IMR-90 (cell line): ENCODE measurements at regions not wholly inside any gene's neighbourhood (a gene's known extent, or its start where the extent isn't known, plus 50 kb on each side); places are given as distances from the start of the nearest gene placed in this dataset.

ENCODE experiments used
- ATAC-seq: fragments of 200-7000 bp; cut with Tn5 transposase; 2 replicates; pipeline ENCODE4 v1.9.1; 2020; ENCODE audit warnings: low read depth, mild to moderate bottlenecking, moderate library complexity
- BruUV-seq: library from RNA; stranded (reverse); fragments of 400-500 nt; replicated peaks from 2 replicates; lab custom pipeline; 2021; lab: Mats Ljungman, UMichigan
- CTCF ChIA-PET: fragments of 300-600 bp; formaldehyde crosslinking; extraction: SDS; loops from one replicate; lab custom pipeline; 2021; ENCODE audit warnings: antibody characterized with exemption; lab: Yijun Ruan, JAX
- POLR2A ChIA-PET: fragments of 300-600 bp; sonication (Branson Sonifier 250); formaldehyde crosslinking; loops from one replicate; lab custom pipeline; 2022; ENCODE audit warnings: antibody characterized with exemption; ENCODE audit not compliant: unreplicated experiment; lab: Charles Lee
- DNase-seq: peaks from one replicate; pipeline ENCODE4 v3.0.0; 2013
- H2AFZ ChIP-seq: replicated peaks from 2 replicates; pipeline ENCODE3; 2013; ENCODE audit warnings: low read length, mild to moderate bottlenecking; ENCODE audit not compliant: poor library complexity
- H2AK5ac ChIP-seq: 2 replicates; pipeline ENCODE4 v1.6.1; 2013; ENCODE audit warnings: low read depth, low read length, inconsistent platforms
- H2AK9ac ChIP-seq: replicated peaks from 2 replicates; pipeline ENCODE3; 2013; ENCODE audit warnings: mild to moderate bottlenecking, low read depth, low read length, moderate library complexity; ENCODE audit not compliant: poor library complexity
- H2BK120ac ChIP-seq: 2 replicates; pipeline ENCODE4 v1.6.1; 2013; ENCODE audit warnings: low read depth, low read length, inconsistent platforms
- H2BK15ac ChIP-seq: 3 replicates; pipeline ENCODE4 v1.6.1; 2013; ENCODE audit warnings: low read depth, low read length, inconsistent platforms
- H2BK20ac ChIP-seq: 2 replicates; pipeline ENCODE4 v1.6.1; 2013; ENCODE audit warnings: low read depth, mild to moderate bottlenecking, inconsistent platforms, low read length, moderate library complexity
- H2BK5ac ChIP-seq: 2 replicates; pipeline ENCODE4 v1.6.1; 2013; ENCODE audit warnings: mild to moderate bottlenecking, low read depth, low read length, inconsistent platforms; ENCODE audit not compliant: poor library complexity, severe bottlenecking
- H3K14ac ChIP-seq: replicated peaks from 2 replicates; pipeline ENCODE4 v1.6.1; 2013; ENCODE audit warnings: low read depth, low read length, inconsistent platforms
- H3K18ac ChIP-seq: 2 replicates; pipeline ENCODE4 v1.6.1; 2013; ENCODE audit warnings: low read depth, low read length, control low read depth
- H3K23ac ChIP-seq: 2 replicates; pipeline ENCODE4 v1.6.1; 2013; ENCODE audit warnings: low read depth, low read length, inconsistent platforms
- H3K27ac ChIP-seq: 2 replicates; pipeline ENCODE4 v1.5.1; 2013; ENCODE audit warnings: mild to moderate bottlenecking, control low read depth, low read length; ENCODE audit not compliant: insufficient read depth
- H3K27me3 ChIP-seq: 2 replicates; pipeline ENCODE4 v1.6.1; 2013; ENCODE audit warnings: low read length; ENCODE audit not compliant: control insufficient read depth, insufficient read depth
- H3K36me3 ChIP-seq: 2 replicates; pipeline ENCODE4 v1.6.1; 2013; ENCODE audit warnings: low read length, mixed read lengths; ENCODE audit not compliant: control insufficient read depth, insufficient read depth
- H3K4ac ChIP-seq: 2 replicates; pipeline ENCODE4 v1.6.1; 2013; ENCODE audit warnings: low read depth, low read length, inconsistent platforms
- H3K4me1 ChIP-seq: 2 replicates; pipeline ENCODE4 v1.6.1; 2013; ENCODE audit warnings: low read length, mixed read lengths; ENCODE audit not compliant: control insufficient read depth, insufficient read depth
- H3K4me2 ChIP-seq: 2 replicates; pipeline ENCODE4 v1.6.1; 2013; ENCODE audit warnings: low read depth, mild to moderate bottlenecking, control low read depth, low read length, moderate library complexity
- H3K4me3 ChIP-seq: 2 replicates; pipeline ENCODE4 v1.5.1; 2013; ENCODE audit warnings: low read depth, mild to moderate bottlenecking, control low read depth, low read length, moderate library complexity; ENCODE audit not compliant: insufficient read depth
- H3K56ac ChIP-seq: 2 replicates; pipeline ENCODE4 v1.6.1; 2013; ENCODE audit warnings: low read length, inconsistent platforms; ENCODE audit not compliant: insufficient read depth; ENCODE audit errors: extremely low read depth
- H3K79me1 ChIP-seq, 2 experiments: 2 replicates each; pipeline ENCODE4 v1.6.1; 2013; ENCODE audit warnings: low read length in 2 of 2, inconsistent platforms in 1 of 2, low read depth in 1 of 2
- H3K9ac ChIP-seq: 2 replicates; pipeline ENCODE4 v1.6.1; 2013; ENCODE audit warnings: low read depth, low read length, control low read depth
- H3K9me1 ChIP-seq: 2 replicates; pipeline ENCODE4 v1.6.1; 2013; ENCODE audit warnings: low read length, inconsistent platforms; ENCODE audit not compliant: insufficient read depth
- H3K9me3 ChIP-seq: 2 replicates; pipeline ENCODE4 v1.6.1; 2013; ENCODE audit warnings: low read length; ENCODE audit not compliant: control insufficient read depth, insufficient read depth
- H4K20me1 ChIP-seq: 2 replicates; pipeline ENCODE4 v1.6.1; 2013; ENCODE audit warnings: low read length, inconsistent platforms; ENCODE audit not compliant: insufficient read depth
- H4K5ac ChIP-seq: 2 replicates; pipeline ENCODE4 v1.6.1; 2013; ENCODE audit warnings: mild to moderate bottlenecking, low read depth, low read length, control low read depth
- H4K8ac ChIP-seq, 2 experiments: 2 replicates each; pipeline ENCODE4 v1.6.1; 2013; ENCODE audit warnings: low read depth in 2 of 2, low read length in 2 of 2, control low read depth in 1 of 2, inconsistent platforms in 1 of 2
- H4K91ac ChIP-seq: 2 replicates; pipeline ENCODE4 v1.6.1; 2013; ENCODE audit warnings: low read depth, low read length, inconsistent platforms; ENCODE audit not compliant: insufficient read depth
- BHLHE40 ChIP-seq: fragments of 150-350 bp; IDR thresholded peaks from 2 replicates; pipeline ENCODE4 v1.6.1; 2016; ENCODE audit warnings: mild to moderate bottlenecking, low read depth, low read length
- CEBPB ChIP-seq: IDR thresholded peaks from 2 replicates; pipeline ENCODE4 v1.6.1; 2012; ENCODE audit warnings: low read depth, low read length, improper control_type of control experiment
- ELK1 ChIP-seq: fragments of 150-350 bp; IDR thresholded peaks from 2 replicates; pipeline ENCODE4 v1.6.1; 2016; ENCODE audit warnings: low read depth, mild to moderate bottlenecking, low read length, moderate library complexity, borderline replicate concordance
- MAFK ChIP-seq: IDR thresholded peaks from 2 replicates; pipeline ENCODE4 v1.6.1; 2012; ENCODE audit warnings: low read depth, low read length, improper control_type of control experiment
- MXI1 ChIP-seq: IDR thresholded peaks from 2 replicates; pipeline ENCODE4 v1.6.1; 2012; ENCODE audit warnings: low read depth, mild to moderate bottlenecking, low read length, moderate library complexity, borderline replicate concordance
- NFE2L2 ChIP-seq: fragments of 150-350 bp; IDR thresholded peaks from 2 replicates; pipeline ENCODE4 v1.6.1; 2016; ENCODE audit warnings: low read depth, mild to moderate bottlenecking, low read length
- POLR2A ChIP-seq: IDR thresholded peaks from 2 replicates; pipeline ENCODE4 v1.6.1; 2012; ENCODE audit warnings: mild to moderate bottlenecking, low read depth, low read length
- RAD21 ChIP-seq: IDR thresholded peaks from 2 replicates; pipeline ENCODE4 v1.6.1; 2012; ENCODE audit warnings: low read length, improper control_type of control experiment
- RCOR1 ChIP-seq: IDR thresholded peaks from 2 replicates; pipeline ENCODE4 v1.6.1; 2012; ENCODE audit warnings: mild to moderate bottlenecking, low read length, improper control_type of control experiment; ENCODE audit not compliant: insufficient replicate concordance
- RFX5 ChIP-seq: IDR thresholded peaks from 2 replicates; pipeline ENCODE4 v1.8.0; 2012; ENCODE audit warnings: low read depth, mild to moderate bottlenecking, low read length, moderate library complexity
- SMC3 ChIP-seq: fragments of 150-350 bp; IDR thresholded peaks from 2 replicates; pipeline ENCODE4 v1.6.1; 2016; ENCODE audit warnings: low read depth, mild to moderate bottlenecking, antibody characterized with exemption, low read length, moderate library complexity
- USF2 ChIP-seq: fragments of 150-350 bp; IDR thresholded peaks from 2 replicates; pipeline ENCODE4 v1.6.1; 2017; ENCODE audit warnings: mild to moderate bottlenecking, antibody characterized with exemption, low read length, low read depth
- WGBS, 2 experiments: methylation state at CpG; one replicate each; pipeline versions ENCODE4 v1.1.5 to v1.1.7; 2013; ENCODE audit warnings: missing lambda C conversion rate in 2 of 2; ENCODE audit not compliant: insufficient read length in 1 of 2; ENCODE audit errors: extremely low coverage in 2 of 2; 5-methylcytosine and 5-hydroxymethylcytosine counted together
- dilution Hi-C: fragments of 300-500 bp; cut with HindIII; formaldehyde crosslinking; loops from one replicate; pipeline ENCODE4 v1.14.3; 2018; ENCODE audit warnings: low sequenced_read_pairs; ENCODE audit not compliant: unreplicated experiment
- in situ Hi-C: fragments of 300-500 bp; cut with MboI; formaldehyde crosslinking; loops from 3 replicates; pipeline ENCODE4 v1.14.3; 2019; ENCODE audit warnings: low sequenced_read_pairs, inconsistent platforms, mixed read lengths
- intact Hi-C: fragments of 100-400 bp; cut with micrococcal nuclease; formaldehyde crosslinking; loops from 2 replicates; pipeline ENCODE4 v1.10.0; 2022

- H3K14ac ChIP-seq, result no peak overlapping the region
Measured at GRCh38 chr14:105733081-105734065, 207.0 kb downstream of the TMEM121 start.

More at GRCh38 chr14:105733081-105734065, 207.0 kb downstream of the TMEM121 start:
- peaks cover 16% of the 10 kb centered on the region for H3K9me3 ChIP-seq
- no peak overlapping the region for H4K8ac ChIP-seq
- H3K27ac ChIP-seq, result no peak overlapping the region
- H2BK5ac ChIP-seq, result no peak overlapping the region
- no peak overlapping the region for H2AK5ac ChIP-seq
- H3K4me2 ChIP-seq, result no peak overlapping the region
- intact Hi-C loops (no loop called here), in situ Hi-C loops (no loop called here), dilution Hi-C loops (no loop called here)
- H3K4ac ChIP-seq, result no peak overlapping the region
- H3K79me1 ChIP-seq, result no peaks in the 10 kb centered on the region
- no peak overlapping the region for H3K23ac ChIP-seq
- H2AFZ ChIP-seq, result no peak overlapping the region
- ATAC-seq (no peak), DNase-seq (no peak)
- no peaks in the 10 kb centered on the region for H4K20me1 ChIP-seq
- no peak overlapping the region for H4K5ac ChIP-seq
- H4K91ac ChIP-seq, result no peak overlapping the region
- H3K36me3 ChIP-seq, result no peaks in the 10 kb centered on the region
- H3K4me3 ChIP-seq, result no peak overlapping the region
- ChIA-PET CTCF (no interaction called here), POLR2A (no interaction called here)
- 70% methylated on average over 12 of the region's 22 CpGs; no CpG with 5 or more reads in 1 of the 2 experiments for whole genome bisulfite sequencing, 2 experiments
- H3K27me3 ChIP-seq, result no peaks in the 10 kb centered on the region
- no peak overlapping the region for H3K56ac ChIP-seq
- peak overlapping the region; percentile 50 for H2AK9ac ChIP-seq
- no peak overlapping the region for H2BK20ac ChIP-seq
- no peak overlapping the region for H3K18ac ChIP-seq
- TF ChIP-seq ELK1, result no peak
- no peak for TF ChIP-seq POLR2A
- no peak for TF ChIP-seq NFE2L2
- TF ChIP-seq RAD21, result no peak
- no peak for TF ChIP-seq BHLHE40
- no peak for TF ChIP-seq USF2
- TF ChIP-seq RFX5, result no peak
- TF ChIP-seq MAFK, result no peak
- no peak for TF ChIP-seq MXI1
- TF ChIP-seq SMC3, result no peak
- TF ChIP-seq CEBPB, result no peak
- no peak for TF ChIP-seq RCOR1
- no peak overlapping the region for H2BK15ac ChIP-seq
- BruUV-seq, result no TSS peak
- H3K9me1 ChIP-seq, result no peaks in the 10 kb centered on the region
- no peak overlapping the region for H2BK120ac ChIP-seq
- H3K4me1 ChIP-seq, result no peaks in the 10 kb centered on the region
- no peak overlapping the region for H3K9ac ChIP-seq
